IMR-90 (cell line): ENCODE measurements at regions not wholly inside any gene's neighbourhood (a gene's known extent, or its start where the extent isn't known, plus 50 kb on each side); places are given as distances from the start of the nearest gene placed in this dataset.

ENCODE experiments used
- ATAC-seq: fragments of 200-7000 bp; cut with Tn5 transposase; 2 replicates; pipeline ENCODE4 v1.9.1; 2020; ENCODE audit warnings: low read depth, mild to moderate bottlenecking, moderate library complexity
- BruUV-seq: library from RNA; stranded (reverse); fragments of 400-500 nt; replicated peaks from 2 replicates; lab custom pipeline; 2021; lab: Mats Ljungman, UMichigan
- CTCF ChIA-PET: fragments of 300-600 bp; formaldehyde crosslinking; extraction: SDS; loops from one replicate; lab custom pipeline; 2021; ENCODE audit warnings: antibody characterized with exemption; lab: Yijun Ruan, JAX
- POLR2A ChIA-PET: fragments of 300-600 bp; sonication (Branson Sonifier 250); formaldehyde crosslinking; loops from one replicate; lab custom pipeline; 2022; ENCODE audit warnings: antibody characterized with exemption; ENCODE audit not compliant: unreplicated experiment; lab: Charles Lee
- DNase-seq: peaks from one replicate; pipeline ENCODE4 v3.0.0; 2013
- H2AFZ ChIP-seq: replicated peaks from 2 replicates; pipeline ENCODE3; 2013; ENCODE audit warnings: low read length, mild to moderate bottlenecking; ENCODE audit not compliant: poor library complexity
- H2AK5ac ChIP-seq: 2 replicates; pipeline ENCODE4 v1.6.1; 2013; ENCODE audit warnings: low read depth, low read length, inconsistent platforms
- H2AK9ac ChIP-seq: replicated peaks from 2 replicates; pipeline ENCODE3; 2013; ENCODE audit warnings: mild to moderate bottlenecking, low read depth, low read length, moderate library complexity; ENCODE audit not compliant: poor library complexity
- H2BK120ac ChIP-seq: 2 replicates; pipeline ENCODE4 v1.6.1; 2013; ENCODE audit warnings: low read depth, low read length, inconsistent platforms
- H2BK15ac ChIP-seq: 3 replicates; pipeline ENCODE4 v1.6.1; 2013; ENCODE audit warnings: low read depth, low read length, inconsistent platforms
- H2BK20ac ChIP-seq: 2 replicates; pipeline ENCODE4 v1.6.1; 2013; ENCODE audit warnings: low read depth, mild to moderate bottlenecking, inconsistent platforms, low read length, moderate library complexity
- H2BK5ac ChIP-seq: 2 replicates; pipeline ENCODE4 v1.6.1; 2013; ENCODE audit warnings: mild to moderate bottlenecking, low read depth, low read length, inconsistent platforms; ENCODE audit not compliant: poor library complexity, severe bottlenecking
- H3K14ac ChIP-seq: replicated peaks from 2 replicates; pipeline ENCODE4 v1.6.1; 2013; ENCODE audit warnings: low read depth, low read length, inconsistent platforms
- H3K18ac ChIP-seq: 2 replicates; pipeline ENCODE4 v1.6.1; 2013; ENCODE audit warnings: low read depth, low read length, control low read depth
- H3K23ac ChIP-seq: 2 replicates; pipeline ENCODE4 v1.6.1; 2013; ENCODE audit warnings: low read depth, low read length, inconsistent platforms
- H3K27ac ChIP-seq: 2 replicates; pipeline ENCODE4 v1.5.1; 2013; ENCODE audit warnings: mild to moderate bottlenecking, control low read depth, low read length; ENCODE audit not compliant: insufficient read depth
- H3K27me3 ChIP-seq: 2 replicates; pipeline ENCODE4 v1.6.1; 2013; ENCODE audit warnings: low read length; ENCODE audit not compliant: control insufficient read depth, insufficient read depth
- H3K36me3 ChIP-seq: 2 replicates; pipeline ENCODE4 v1.6.1; 2013; ENCODE audit warnings: low read length, mixed read lengths; ENCODE audit not compliant: control insufficient read depth, insufficient read depth
- H3K4ac ChIP-seq: 2 replicates; pipeline ENCODE4 v1.6.1; 2013; ENCODE audit warnings: low read depth, low read length, inconsistent platforms
- H3K4me1 ChIP-seq: 2 replicates; pipeline ENCODE4 v1.6.1; 2013; ENCODE audit warnings: low read length, mixed read lengths; ENCODE audit not compliant: control insufficient read depth, insufficient read depth
- H3K4me2 ChIP-seq: 2 replicates; pipeline ENCODE4 v1.6.1; 2013; ENCODE audit warnings: low read depth, mild to moderate bottlenecking, control low read depth, low read length, moderate library complexity
- H3K4me3 ChIP-seq: 2 replicates; pipeline ENCODE4 v1.5.1; 2013; ENCODE audit warnings: low read depth, mild to moderate bottlenecking, control low read depth, low read length, moderate library complexity; ENCODE audit not compliant: insufficient read depth
- H3K56ac ChIP-seq: 2 replicates; pipeline ENCODE4 v1.6.1; 2013; ENCODE audit warnings: low read length, inconsistent platforms; ENCODE audit not compliant: insufficient read depth; ENCODE audit errors: extremely low read depth
- H3K79me1 ChIP-seq, 2 experiments: 2 replicates each; pipeline ENCODE4 v1.6.1; 2013; ENCODE audit warnings: low read length in 2 of 2, inconsistent platforms in 1 of 2, low read depth in 1 of 2
- H3K9ac ChIP-seq: 2 replicates; pipeline ENCODE4 v1.6.1; 2013; ENCODE audit warnings: low read depth, low read length, control low read depth
- H3K9me1 ChIP-seq: 2 replicates; pipeline ENCODE4 v1.6.1; 2013; ENCODE audit warnings: low read length, inconsistent platforms; ENCODE audit not compliant: insufficient read depth
- H3K9me3 ChIP-seq: 2 replicates; pipeline ENCODE4 v1.6.1; 2013; ENCODE audit warnings: low read length; ENCODE audit not compliant: control insufficient read depth, insufficient read depth
- H4K20me1 ChIP-seq: 2 replicates; pipeline ENCODE4 v1.6.1; 2013; ENCODE audit warnings: low read length, inconsistent platforms; ENCODE audit not compliant: insufficient read depth
- H4K5ac ChIP-seq: 2 replicates; pipeline ENCODE4 v1.6.1; 2013; ENCODE audit warnings: mild to moderate bottlenecking, low read depth, low read length, control low read depth
- H4K8ac ChIP-seq, 2 experiments: 2 replicates each; pipeline ENCODE4 v1.6.1; 2013; ENCODE audit warnings: low read depth in 2 of 2, low read length in 2 of 2, control low read depth in 1 of 2, inconsistent platforms in 1 of 2
- H4K91ac ChIP-seq: 2 replicates; pipeline ENCODE4 v1.6.1; 2013; ENCODE audit warnings: low read depth, low read length, inconsistent platforms; ENCODE audit not compliant: insufficient read depth
- BHLHE40 ChIP-seq: fragments of 150-350 bp; IDR thresholded peaks from 2 replicates; pipeline ENCODE4 v1.6.1; 2016; ENCODE audit warnings: mild to moderate bottlenecking, low read depth, low read length
- CEBPB ChIP-seq: IDR thresholded peaks from 2 replicates; pipeline ENCODE4 v1.6.1; 2012; ENCODE audit warnings: low read depth, low read length, improper control_type of control experiment
- CHD1 ChIP-seq: IDR thresholded peaks from 2 replicates; pipeline ENCODE4 v1.6.1; 2012; ENCODE audit warnings: low read depth, low read length, improper control_type of control experiment
- CTCF ChIP-seq: conservative IDR thresholded peaks from 2 replicates; pipeline ENCODE4 v1.5.1; 2012; ENCODE audit warnings: mild to moderate bottlenecking, low read depth, low read length, improper control_type of control experiment
- ELK1 ChIP-seq: fragments of 150-350 bp; IDR thresholded peaks from 2 replicates; pipeline ENCODE4 v1.6.1; 2016; ENCODE audit warnings: low read depth, mild to moderate bottlenecking, low read length, moderate library complexity, borderline replicate concordance
- FOS ChIP-seq: fragments of 150-350 bp; IDR thresholded peaks from 2 replicates; pipeline ENCODE4 v1.6.1; 2016; ENCODE audit warnings: low read depth, low read length
- MAFK ChIP-seq: IDR thresholded peaks from 2 replicates; pipeline ENCODE4 v1.6.1; 2012; ENCODE audit warnings: low read depth, low read length, improper control_type of control experiment
- MAZ ChIP-seq: IDR thresholded peaks from 2 replicates; pipeline ENCODE4 v1.6.1; 2012; ENCODE audit warnings: low read depth, mild to moderate bottlenecking, low read length, improper control_type of control experiment, moderate library complexity, borderline replicate concordance
- MXI1 ChIP-seq: IDR thresholded peaks from 2 replicates; pipeline ENCODE4 v1.6.1; 2012; ENCODE audit warnings: low read depth, mild to moderate bottlenecking, low read length, moderate library complexity, borderline replicate concordance
- NFE2L2 ChIP-seq: fragments of 150-350 bp; IDR thresholded peaks from 2 replicates; pipeline ENCODE4 v1.6.1; 2016; ENCODE audit warnings: low read depth, mild to moderate bottlenecking, low read length
- POLR2A ChIP-seq: IDR thresholded peaks from 2 replicates; pipeline ENCODE4 v1.6.1; 2012; ENCODE audit warnings: mild to moderate bottlenecking, low read depth, low read length
- RAD21 ChIP-seq: IDR thresholded peaks from 2 replicates; pipeline ENCODE4 v1.6.1; 2012; ENCODE audit warnings: low read length, improper control_type of control experiment
- RCOR1 ChIP-seq: IDR thresholded peaks from 2 replicates; pipeline ENCODE4 v1.6.1; 2012; ENCODE audit warnings: mild to moderate bottlenecking, low read length, improper control_type of control experiment; ENCODE audit not compliant: insufficient replicate concordance
- RFX5 ChIP-seq: IDR thresholded peaks from 2 replicates; pipeline ENCODE4 v1.8.0; 2012; ENCODE audit warnings: low read depth, mild to moderate bottlenecking, low read length, moderate library complexity
- SMC3 ChIP-seq: fragments of 150-350 bp; IDR thresholded peaks from 2 replicates; pipeline ENCODE4 v1.6.1; 2016; ENCODE audit warnings: low read depth, mild to moderate bottlenecking, antibody characterized with exemption, low read length, moderate library complexity
- USF2 ChIP-seq: fragments of 150-350 bp; IDR thresholded peaks from 2 replicates; pipeline ENCODE4 v1.6.1; 2017; ENCODE audit warnings: mild to moderate bottlenecking, antibody characterized with exemption, low read length, low read depth
- WGBS, 2 experiments: methylation state at CpG; one replicate each; pipeline versions ENCODE4 v1.1.5 to v1.1.7; 2013; ENCODE audit warnings: missing lambda C conversion rate in 2 of 2; ENCODE audit not compliant: insufficient read length in 1 of 2; ENCODE audit errors: extremely low coverage in 2 of 2; 5-methylcytosine and 5-hydroxymethylcytosine counted together
- dilution Hi-C: fragments of 300-500 bp; cut with HindIII; formaldehyde crosslinking; loops from one replicate; pipeline ENCODE4 v1.14.3; 2018; ENCODE audit warnings: low sequenced_read_pairs; ENCODE audit not compliant: unreplicated experiment
- in situ Hi-C: fragments of 300-500 bp; cut with MboI; formaldehyde crosslinking; loops from 3 replicates; pipeline ENCODE4 v1.14.3; 2019; ENCODE audit warnings: low sequenced_read_pairs, inconsistent platforms, mixed read lengths
- intact Hi-C: fragments of 100-400 bp; cut with micrococcal nuclease; formaldehyde crosslinking; loops from 2 replicates; pipeline ENCODE4 v1.10.0; 2022

GRCh38 chr4:108256538-108256937 is 87.8 kb upstream of the LEF1 start:
- H3K27me3 ChIP-seq, result peaks cover 2% of the 10 kb centered on the region; the same call in 1 of the 2 replicates
- H3K56ac ChIP-seq, result no peak overlapping the region
- no peak overlapping the region for H3K18ac ChIP-seq
- no peaks in the 10 kb centered on the region for H3K9me1 ChIP-seq
- H3K79me1 ChIP-seq, result no peaks in the 10 kb centered on the region
- in situ Hi-C loops (no loop called here), dilution Hi-C loops (no loop called here), intact Hi-C loops (no loop called here)
- H2AFZ ChIP-seq, result no peak overlapping the region
- no CpG with 5 or more reads among the region's 8 CpGs for WGBS, 2 experiments
- BruUV-seq, result no TSS peak
- H2BK20ac ChIP-seq, result no peak overlapping the region
- ATAC-seq (no peak), DNase-seq (no peak)
- H3K14ac ChIP-seq, result no peak overlapping the region
- no peak overlapping the region for H3K23ac ChIP-seq
- H2AK9ac ChIP-seq, result no peak overlapping the region
- H3K4me1 ChIP-seq, result no peaks in the 10 kb centered on the region
- TF ChIP-seq SMC3 (no peak), USF2 (no peak), FOS (no peak), MAZ (no peak), RCOR1 (no peak), ELK1 (no peak), POLR2A (no peak), CTCF (no peak), NFE2L2 (no peak), MXI1 (no peak), BHLHE40 (no peak), MAFK (no peak), RFX5 (no peak), CEBPB (no peak), CHD1 (no peak), RAD21 (no peak)
- H2BK120ac ChIP-seq, result no peak overlapping the region
- no peak overlapping the region for H3K4ac ChIP-seq
- no peaks in the 10 kb centered on the region for H4K20me1 ChIP-seq
- no peak overlapping the region for H3K9ac ChIP-seq
- POLR2A ChIA-PET, result no interaction called here
- H4K5ac ChIP-seq, result no peak overlapping the region
- H2BK15ac ChIP-seq, result no peak overlapping the region
- no peak overlapping the region for H3K27ac ChIP-seq
- H4K91ac ChIP-seq, result no peak overlapping the region
- CTCF ChIA-PET, result no interaction called here
- no peak overlapping the region for H3K4me2 ChIP-seq
- H4K8ac ChIP-seq, result no peak overlapping the region
- H3K36me3 ChIP-seq, result no peaks in the 10 kb centered on the region
- H3K9me3 ChIP-seq, result no peaks in the 10 kb centered on the region
- H2AK5ac ChIP-seq, result no peak overlapping the region
- H2BK5ac ChIP-seq, result no peak overlapping the region
- no peak overlapping the region for H3K4me3 ChIP-seq
